C4-2B (cell line): ENCODE measurements at regions not wholly inside any gene's neighbourhood (a gene's known extent, or its start where the extent isn't known, plus 50 kb on each side); places are given as distances from the start of the nearest gene placed in this dataset.
"Not testable (repeated sequence)": the region's sequence is repeated elsewhere in the genome, so short reads cannot be mapped to it uniquely, and the experiment has no call there.

Experiments
- H3K27ac ChIP-seq: fragments of 450-650 bp; 2 replicates; pipeline ENCODE4 v1.5.1; 2017
- CTCF ChIP-seq: fragments of 450-650 bp; conservative IDR thresholded peaks from 2 replicates; pipeline ENCODE4 v1.5.1; 2017; ENCODE audit warnings: mild to moderate bottlenecking
- ZFX ChIP-seq: fragments of 450-650 bp; IDR thresholded peaks from 2 replicates; pipeline ENCODE4 v1.6.1; 2017

- TF ChIP-seq ZFX = no peak
- TF ChIP-seq CTCF = no peak
- H3K27ac ChIP-seq = no peak overlapping the region
Measured at GRCh38 chr7:27032839-27033238, 63.0 kb downstream of the HOXA1 start.

GRCh38 chr7:27031289-27032172, 64.3 kb downstream of the HOXA1 start:
- TF ChIP-seq ZFX = no peak
- TF ChIP-seq CTCF = no peak
- H3K27ac ChIP-seq = peak overlapping the region; percentile 31; the same call in 1 of the 2 replicates

GRCh38 chr7:27030393-27031050, 65.3 kb downstream of the HOXA1 start:
- TF ChIP-seq ZFX (no peak), CTCF (no peak)
- H3K27ac ChIP-seq = no peak overlapping the region

- peak overlapping the region; percentile 19; the same call in 1 of the 2 replicates for H3K27ac ChIP-seq
- no peak for TF ChIP-seq ZFX
Measured at GRCh38 chr7:27025270-27025669, 70.5 kb downstream of the HOXA1 start.

GRCh38 chr7:27010068-27010467, 85.7 kb downstream of the HOXA1 start:
- no peak for TF ChIP-seq ZFX
- TF ChIP-seq CTCF = no peak
- no peak overlapping the region for H3K27ac ChIP-seq

GRCh38 chr7:27000496-27000895, 95.3 kb downstream of the HOXA1 start:
- no peak for TF ChIP-seq ZFX
- no peak for TF ChIP-seq CTCF
- H3K27ac ChIP-seq = no peak overlapping the region

GRCh38 chr7:26998284-26998683, 97.5 kb downstream of the HOXA1 start:
- H3K27ac ChIP-seq = not testable (repeated sequence)

- TF ChIP-seq CTCF = no peak
- no peak for TF ChIP-seq ZFX
- H3K27ac ChIP-seq = no peak overlapping the region
Measured at GRCh38 chr7:26995666-26996065, 100.1 kb downstream of the HOXA1 start.
